ENCODE measurements at regions not wholly inside any gene's neighbourhood (a gene's known extent, or its start where the extent isn't known, plus 50 kb on each side); places are given as distances from the start of the nearest gene placed in this dataset.

- Histone ChIP-seq H3K9ac (ENCODE audit: low read depth in 1 of 2, low read length in 2 of 2) (no peak overlapping the region), H3K27me3 (ENCODE audit: control insufficient read depth in 4 of 4, insufficient read depth in 4 of 4, low read length in 3 of 4) (no peaks in the 10 kb centered on the region), H3K9me3 (ENCODE audit: control insufficient read depth in 4 of 4, low read length in 3 of 4) (no peaks in the 10 kb centered on the region), H3K27ac (ENCODE audit: low read depth in 1 of 2, low read length in 2 of 2) (no peak overlapping the region), H3K4me1 (ENCODE audit: control insufficient read depth in 4 of 4, insufficient read depth in 4 of 4, low read length in 3 of 4) (no peaks in the 10 kb centered on the region), H3K36me3 (ENCODE audit: control insufficient read depth in 4 of 4, insufficient read depth in 3 of 4, low read depth in 1 of 4, low read length in 3 of 4) (no peaks in the 10 kb centered on the region), H3K4me3 (ENCODE audit: low read depth in 1 of 3, low read length in 3 of 3) (no peak overlapping the region)
- WGBS: 70% methylated on average over 4 of the region's 4 CpGs
- DNase-seq (ENCODE audit: low spot score): no peak
- TF ChIP-seq ATF3 (IDR thresholded peaks at IDR 0.05) (no peak), RAD21 (IDR thresholded peaks at IDR 0.05) (peak; percentile 8 to 26), JUND (IDR thresholded peaks at IDR 0.05) (no peak), SP1 (IDR thresholded peaks at IDR 0.05) (no peak)
Observed at GRCh38 chr4:45692131-45692735, 431.6 kb downstream of the GABRG1 start.

GRCh38 chr4:45688341-45688740 lies 435.5 kb downstream of the GABRG1 start:
- no peaks in the 10 kb centered on the region for H3K36me3 ChIP-seq (ENCODE audit: control insufficient read depth in 4 of 4, insufficient read depth in 3 of 4, low read depth in 1 of 4, low read length in 3 of 4)
- no peak for TF ChIP-seq SP1 (IDR thresholded peaks at IDR 0.05)
- no peak for TF ChIP-seq HNF4A (conservative IDR thresholded peaks at IDR 0.05)
- no peak for TF ChIP-seq MAX (IDR thresholded peaks at IDR 0.05)
- no peak for TF ChIP-seq HNF4G (IDR thresholded peaks at IDR 0.05)
- no peak for TF ChIP-seq GABPA (IDR thresholded peaks at IDR 0.05 in 1 of 2, conservative IDR thresholded peaks at IDR 0.05 in 1 of 2)
- TF ChIP-seq FOXA2 (IDR thresholded peaks at IDR 0.05): no peak
- no peak for TF ChIP-seq JUND (IDR thresholded peaks at IDR 0.05)
- H3K27ac ChIP-seq (ENCODE audit: low read depth in 1 of 2, low read length in 2 of 2): no peak overlapping the region
- no peaks in the 10 kb centered on the region for H3K9me3 ChIP-seq (ENCODE audit: control insufficient read depth in 4 of 4, low read length in 3 of 4)
- H3K9ac ChIP-seq (ENCODE audit: low read depth in 1 of 2, low read length in 2 of 2): no peak overlapping the region
- DNase-seq (ENCODE audit: low spot score): no peak
- H3K4me1 ChIP-seq (ENCODE audit: control insufficient read depth in 4 of 4, insufficient read depth in 4 of 4, low read length in 3 of 4): no peaks in the 10 kb centered on the region
- no peak overlapping the region for H3K4me3 ChIP-seq (ENCODE audit: low read depth in 1 of 3, low read length in 3 of 3)
- WGBS: 44% methylated on average over 2 of the region's 2 CpGs
- peaks cover 0 to 3% (median 0%) of the 10 kb centered on the region in 4 donors for H3K27me3 ChIP-seq (ENCODE audit: control insufficient read depth in 4 of 4, insufficient read depth in 4 of 4, low read length in 3 of 4)

- WGBS: 82% methylated on average over 2 of the region's 2 CpGs
- Histone ChIP-seq H3K9me3 (ENCODE audit: control insufficient read depth in 4 of 4, low read length in 3 of 4) (no peaks in the 10 kb centered on the region), H3K36me3 (ENCODE audit: control insufficient read depth in 4 of 4, insufficient read depth in 3 of 4, low read depth in 1 of 4, low read length in 3 of 4) (no peaks in the 10 kb centered on the region), H3K9ac (ENCODE audit: low read depth in 1 of 2, low read length in 2 of 2) (no peak overlapping the region), H3K4me3 (ENCODE audit: low read depth in 1 of 3, low read length in 3 of 3) (no peak overlapping the region), H3K27me3 (ENCODE audit: control insufficient read depth in 4 of 4, insufficient read depth in 4 of 4, low read length in 3 of 4) (no peaks in the 10 kb centered on the region), H3K4me1 (ENCODE audit: control insufficient read depth in 4 of 4, insufficient read depth in 4 of 4, low read length in 3 of 4) (no peaks in the 10 kb centered on the region), H3K27ac (ENCODE audit: low read depth in 1 of 2, low read length in 2 of 2) (no peak overlapping the region)
- TF ChIP-seq CTCF (IDR thresholded peaks at IDR 0.05; ENCODE audit: low read depth, low read length, missing input control) (no peak), HNF4A (conservative IDR thresholded peaks at IDR 0.05) (no peak), GABPA (IDR thresholded peaks at IDR 0.05 in 1 of 2, conservative IDR thresholded peaks at IDR 0.05 in 1 of 2) (no peak), EGR1 (IDR thresholded peaks at IDR 0.05; ENCODE audit: low read depth in 2 of 2) (no peak), ATF3 (IDR thresholded peaks at IDR 0.05) (no peak), NR2F2 (IDR thresholded peaks at IDR 0.05) (no peak), ZBTB33 (IDR thresholded peaks at IDR 0.05) (no peak), TAF1 (conservative IDR thresholded peaks at IDR 0.05) (no peak), MAX (IDR thresholded peaks at IDR 0.05) (no peak), JUND (IDR thresholded peaks at IDR 0.05) (no peak), FOXA2 (IDR thresholded peaks at IDR 0.05) (no peak), SP1 (IDR thresholded peaks at IDR 0.05) (no peak), RXRA (IDR thresholded peaks at IDR 0.05) (no peak), YY1 (IDR thresholded peaks at IDR 0.05) (no peak), FOXA1 (IDR thresholded peaks at IDR 0.05) (no peak)
- no peak for DNase-seq (ENCODE audit: low spot score)
Observed at GRCh38 chr4:45679411-45679810, 444.4 kb downstream of the GABRG1 start.

Measured in liver (tissue), 8 donors.